ENCODE measurements at regions not wholly inside any gene's neighbourhood (a gene's known extent, or its start where the extent isn't known, plus 50 kb on each side); places are given as distances from the start of the nearest gene placed in this dataset.

DNA sequence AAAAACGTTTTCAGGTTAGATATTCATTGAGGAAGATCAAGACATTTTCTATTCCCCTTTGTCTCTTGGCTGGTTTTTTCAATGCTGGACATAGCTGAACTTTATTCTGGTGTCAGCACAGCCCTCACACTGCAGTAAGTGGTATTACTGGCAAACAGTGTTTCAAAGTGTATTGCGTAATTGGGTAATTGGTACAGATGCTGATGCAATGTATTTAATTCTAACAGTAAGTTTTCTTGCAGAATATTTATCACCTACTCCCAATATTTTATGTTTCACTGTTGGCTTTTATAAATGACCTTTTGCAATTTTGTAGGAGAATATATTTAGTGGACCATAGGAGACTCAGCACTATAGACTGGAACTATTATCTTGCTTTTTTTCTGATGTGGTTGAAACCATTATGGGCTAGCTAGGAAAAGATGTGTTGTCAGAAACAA lies 287.6 kb upstream of the SOX4 start:
- TF ChIP-seq, protein P1, sequence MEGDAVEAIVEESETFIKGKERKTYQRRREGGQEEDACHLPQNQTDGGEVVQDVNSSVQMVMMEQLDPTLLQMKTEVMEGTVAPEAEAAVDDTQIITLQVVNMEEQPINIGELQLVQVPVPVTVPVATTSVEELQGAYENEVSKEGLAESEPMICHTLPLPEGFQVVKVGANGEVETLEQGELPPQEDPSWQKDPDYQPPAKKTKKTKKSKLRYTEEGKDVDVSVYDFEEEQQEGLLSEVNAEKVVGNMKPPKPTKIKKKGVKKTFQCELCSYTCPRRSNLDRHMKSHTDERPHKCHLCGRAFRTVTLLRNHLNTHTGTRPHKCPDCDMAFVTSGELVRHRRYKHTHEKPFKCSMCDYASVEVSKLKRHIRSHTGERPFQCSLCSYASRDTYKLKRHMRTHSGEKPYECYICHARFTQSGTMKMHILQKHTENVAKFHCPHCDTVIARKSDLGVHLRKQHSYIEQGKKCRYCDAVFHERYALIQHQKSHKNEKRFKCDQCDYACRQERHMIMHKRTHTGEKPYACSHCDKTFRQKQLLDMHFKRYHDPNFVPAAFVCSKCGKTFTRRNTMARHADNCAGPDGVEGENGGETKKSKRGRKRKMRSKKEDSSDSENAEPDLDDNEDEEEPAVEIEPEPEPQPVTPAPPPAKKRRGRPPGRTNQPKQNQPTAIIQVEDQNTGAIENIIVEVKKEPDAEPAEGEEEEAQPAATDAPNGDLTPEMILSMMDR (conservative IDR thresholded peaks at IDR 0.05) = no peak
- TF ChIP-seq ZFX (IDR thresholded peaks at IDR 0.05) = no peak
